Fibroblast of lung (primary cell): ENCODE measurements at regions not wholly inside any gene's neighbourhood (a gene's known extent, or its start where the extent isn't known, plus 50 kb on each side); places are given as distances from the start of the nearest gene placed in this dataset.

Experiments used
- CTCF ChIP-seq, 2 donors: IDR thresholded peaks in 1 of 2; conservative IDR thresholded peaks in 1 of 2; 1 replicate in 1 of 2; 2 replicates in 1 of 2; pipeline ENCODE4 v1.5.1; 2011 to 2012; ENCODE audit warnings: low read length in 2 of 2, control low read depth in 1 of 2, inconsistent platforms in 1 of 2, low read depth in 1 of 2, mild to moderate bottlenecking in 1 of 2
- EZH2 ChIP-seq: IDR thresholded peaks from 2 replicates; pipeline ENCODE4 v1.5.1; 2012; ENCODE audit warnings: low read length, control low read depth, mild to moderate bottlenecking; ENCODE audit errors: missing control alignments

- TF ChIP-seq CTCF (conservative IDR thresholded peaks at IDR 0.05 in 1 of 2, IDR thresholded peaks at IDR 0.05 in 1 of 2; ENCODE audit: low read depth in 1 of 2, low read length in 2 of 2) (no peak), EZH2 (no peak)
Observed at GRCh38 chr17:51373489-51374152, 113.3 kb downstream of the UTP18 start.
